ENCODE measurements at regions not wholly inside any gene's neighbourhood (a gene's known extent, or its start where the extent isn't known, plus 50 kb on each side); places are given as distances from the start of the nearest gene placed in this dataset.

DNA sequence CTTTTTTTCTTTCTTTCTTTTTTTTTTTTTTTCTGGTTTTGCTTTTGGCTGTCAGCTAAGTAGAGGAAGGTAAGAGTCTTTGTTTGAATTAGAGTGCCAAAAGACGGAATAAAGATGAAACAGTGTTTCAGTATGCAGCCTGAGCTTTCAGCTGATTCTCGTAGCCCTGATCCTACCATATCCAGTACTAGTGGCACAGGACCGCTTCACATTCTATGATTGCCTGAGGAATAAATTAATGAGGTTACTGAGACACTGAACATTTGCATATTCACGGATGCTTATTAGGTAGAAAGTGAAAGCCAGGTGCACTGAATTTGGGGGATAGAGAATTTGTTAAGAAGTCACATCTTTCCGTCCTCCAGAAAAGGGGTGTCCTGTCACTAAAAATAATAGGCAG, 421.5 kb upstream of the POU3F3 start:
- Histone ChIP-seq H4K91ac (ENCODE audit: insufficient read length, low read depth, low read length) (no peak overlapping the region), H2BK120ac (ENCODE audit: low read depth, low read length, poor library complexity, severe bottlenecking) (no peak overlapping the region), H3K27me3 (ENCODE audit: insufficient read depth, low read length) (no peaks in the 10 kb centered on the region), H3K4ac (ENCODE audit: low read depth, low read length) (no peak overlapping the region), H4K5ac (ENCODE audit: insufficient read length, low read depth, low read length) (no peak overlapping the region), H2BK20ac (ENCODE audit: low read depth, low read length, poor library complexity, severe bottlenecking) (no peak overlapping the region), H3K23ac (ENCODE audit: insufficient read length, low read depth, low read length) (no peak overlapping the region), H2AFZ (ENCODE audit: low read length) (no peak overlapping the region), H2BK5ac (ENCODE audit: insufficient read length, low read length) (no peak overlapping the region), H3K56ac (ENCODE audit: insufficient read length, low read depth, low read length) (no peak overlapping the region), H3K18ac (ENCODE audit: insufficient read length, low read depth, low read length) (no peak overlapping the region), H3K79me1 (ENCODE audit: insufficient read depth, low read depth, low read length, poor library complexity, severe bottlenecking) (no peaks in the 10 kb centered on the region), H2BK12ac (ENCODE audit: insufficient read length, low read depth, low read length) (no peak overlapping the region), H2AK5ac (ENCODE audit: insufficient read length, low read length) (no peak overlapping the region), H3K79me2 (ENCODE audit: insufficient read depth, low read length) (no peaks in the 10 kb centered on the region), H3T11ph (ENCODE audit: low read length) (no peak overlapping the region), H2BK15ac (ENCODE audit: low read depth, low read length) (no peak overlapping the region), H3K23me2 (ENCODE audit: insufficient read length, low read depth, low read length, poor library complexity, severe bottlenecking) (no peaks in the 10 kb centered on the region), H4K8ac (replicated peaks; ENCODE audit: insufficient read length, low read depth, low read length) (no peak overlapping the region), H3K4me1 (ENCODE audit: insufficient read depth, low read length) (peaks cover 4% of the 10 kb centered on the region), H3K9me3 (ENCODE audit: control insufficient read depth, low read depth, low read length) (no peaks in the 10 kb centered on the region), H3K27ac (ENCODE audit: insufficient read length, low read depth, low read length) (no peak overlapping the region), H4K20me1 (ENCODE audit: control insufficient read depth, insufficient read depth, insufficient read length) (no peaks in the 10 kb centered on the region), H3K9ac (ENCODE audit: extremely low read depth, insufficient read length, low read length) (no peak overlapping the region), H3K4me2 (ENCODE audit: insufficient read depth, insufficient read length, low read length) (no peak overlapping the region), H3K14ac (ENCODE audit: insufficient read depth, low read length) (no peak overlapping the region)
- H3K4me3 Mint-ChIP-seq = no peak overlapping the region; a peak in 1 of 5 replicates
- WGBS (ENCODE audit: extremely low coverage, insufficient read length, low lambda C conversion rate) = no CpG with 5 or more reads among the region's 5 CpGs
- H3K9me3 Mint-ChIP-seq = no peaks in the 10 kb centered on the region; a peak in 1 of 5 replicates
- peaks cover 0 to 2% (median 0%) of the 10 kb centered on the region in 3 experiments; a peak in 1 of 7 replicates for H3K36me3 Mint-ChIP-seq (ENCODE audit: insufficient read depth in 1 of 3, low read depth in 3 of 3)
- H3K27me3 Mint-ChIP-seq (ENCODE audit: low read depth) = peaks cover 1% of the 10 kb centered on the region; the same call in 1 of the 2 replicates
- no peak for DNase-seq
- TF ChIP-seq, protein P1, sequence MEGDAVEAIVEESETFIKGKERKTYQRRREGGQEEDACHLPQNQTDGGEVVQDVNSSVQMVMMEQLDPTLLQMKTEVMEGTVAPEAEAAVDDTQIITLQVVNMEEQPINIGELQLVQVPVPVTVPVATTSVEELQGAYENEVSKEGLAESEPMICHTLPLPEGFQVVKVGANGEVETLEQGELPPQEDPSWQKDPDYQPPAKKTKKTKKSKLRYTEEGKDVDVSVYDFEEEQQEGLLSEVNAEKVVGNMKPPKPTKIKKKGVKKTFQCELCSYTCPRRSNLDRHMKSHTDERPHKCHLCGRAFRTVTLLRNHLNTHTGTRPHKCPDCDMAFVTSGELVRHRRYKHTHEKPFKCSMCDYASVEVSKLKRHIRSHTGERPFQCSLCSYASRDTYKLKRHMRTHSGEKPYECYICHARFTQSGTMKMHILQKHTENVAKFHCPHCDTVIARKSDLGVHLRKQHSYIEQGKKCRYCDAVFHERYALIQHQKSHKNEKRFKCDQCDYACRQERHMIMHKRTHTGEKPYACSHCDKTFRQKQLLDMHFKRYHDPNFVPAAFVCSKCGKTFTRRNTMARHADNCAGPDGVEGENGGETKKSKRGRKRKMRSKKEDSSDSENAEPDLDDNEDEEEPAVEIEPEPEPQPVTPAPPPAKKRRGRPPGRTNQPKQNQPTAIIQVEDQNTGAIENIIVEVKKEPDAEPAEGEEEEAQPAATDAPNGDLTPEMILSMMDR (conservative IDR thresholded peaks at IDR 0.05) = no peak
- H3K27ac Mint-ChIP-seq = no peak overlapping the region
- peaks cover 34 to 35% of the 10 kb centered on the region in 2 experiments for H3K4me1 Mint-ChIP-seq

All from H9 (cell line).